K562 (cell line): ENCODE measurements at regions not wholly inside any gene's neighbourhood (a gene's known extent, or its start where the extent isn't known, plus 50 kb on each side); places are given as distances from the start of the nearest gene placed in this dataset.

Source experiments
- ATAC-seq: fragments of 200-7000 bp; cut with Tn5 transposase; 3 replicates; pipeline ENCODE4 v1.9.1; 2020; ENCODE audit warnings: moderate library complexity
- BruUV-seq: library from RNA; stranded (reverse); fragments of 400-500 nt; replicated peaks from 2 replicates; lab custom pipeline; 2021; lab: Mats Ljungman, UMichigan
- CTCF ChIA-PET: fragments of 300-600 bp; formaldehyde crosslinking; extraction: SDS; loops from one replicate; lab custom pipeline; 2021; ENCODE audit warnings: low intra/inter-chr PET ratio; lab: Yijun Ruan, JAX
- POLR2A ChIA-PET: fragments of 300-600, 350-650 bp; sonication (Branson Sonifier 250); formaldehyde crosslinking; extraction: SDS; loops from one replicate; lab custom pipeline; 2021; ENCODE audit warnings: antibody characterized with exemption, inconsistent platforms; lab: Yijun Ruan, JAX
- DNase-seq, 4 experiments: peaks; one replicate each; pipeline versions ENCODE4 v3.0.0 to v3.0.0-alpha.2; 2011 to 2018; ENCODE audit warnings: low spot score in 3 of 4, mixed read lengths in 3 of 4; ENCODE audit errors: extremely low read depth in 1 of 4
- FAIRE-seq: peaks from 2 replicates; lab custom pipeline; 2011; peaks lifted over from hg19 to GRCh38; lab: Jason Lieb, UNC
- H2AFZ ChIP-seq: 2 replicates; pipeline ENCODE4 v1.6.0; 2011; ENCODE audit warnings: low read depth, low read length, control low read depth, inconsistent platforms
- H3K27ac ChIP-seq: fragments of 200-600 bp; 3 replicates; pipeline ENCODE4 v1.8.0; 2011; ENCODE audit warnings: low read depth, mild to moderate bottlenecking, control low read depth, inconsistent platforms, low read length, moderate library complexity, mixed read lengths; ENCODE audit errors: extremely low read depth
- H3K27me3 ChIP-seq, 2 experiments: fragments of 300-600 bp in 1 of 2; 2 replicates in 1 of 2; 3 replicates in 1 of 2; pipeline versions ENCODE4 v1.6.0 to v1.8.0; 2011; ENCODE audit warnings: inconsistent platforms in 2 of 2, low read length in 2 of 2, mild to moderate bottlenecking in 1 of 2, mixed read lengths in 1 of 2, moderate library complexity in 1 of 2; ENCODE audit not compliant: control insufficient read depth in 2 of 2, insufficient read depth in 2 of 2
- H3K36me3 ChIP-seq: fragments of 300-600 bp; 3 replicates; pipeline ENCODE4 v1.8.0; 2011; ENCODE audit warnings: mild to moderate bottlenecking, low read length, inconsistent platforms; ENCODE audit not compliant: control insufficient read depth, insufficient read depth
- H3K4me1 ChIP-seq, 2 experiments: fragments of 200-600 bp in 1 of 2; replicated peaks in 1 of 2; 2 replicates in 1 of 2; 3 replicates in 1 of 2; pipeline versions ENCODE4 v1.5.1 to v1.8.0; 2011; ENCODE audit warnings: inconsistent platforms in 2 of 2, low read length in 2 of 2, mild to moderate bottlenecking in 1 of 2, mixed read lengths in 1 of 2, moderate library complexity in 1 of 2; ENCODE audit not compliant: control insufficient read depth in 2 of 2, insufficient read depth in 2 of 2
- H3K4me2 ChIP-seq: 2 replicates; pipeline ENCODE4 v1.6.1; 2011; ENCODE audit warnings: low read length, control low read depth, inconsistent platforms, mixed read lengths; ENCODE audit not compliant: insufficient read depth
- H3K4me3 ChIP-seq: fragments of 200-600 bp; sonication (generic), shearing (Covaris generic); 2 replicates; pipeline ENCODE4 v1.5.1; 2016; ENCODE audit warnings: control low read depth, inconsistent platforms
- H3K79me2 ChIP-seq: fragments of 200-600 bp; 3 replicates; pipeline ENCODE4 v1.8.0; 2011; ENCODE audit warnings: low read length, inconsistent platforms; ENCODE audit not compliant: control insufficient read depth, insufficient read depth
- H3K9ac ChIP-seq, 2 experiments: 2 replicates each; pipeline versions ENCODE4 v1.6.0 to v1.6.1; 2011; ENCODE audit warnings: low read depth in 2 of 2, low read length in 2 of 2, control low read depth in 1 of 2, inconsistent platforms in 1 of 2, mild to moderate bottlenecking in 1 of 2, mixed read lengths in 1 of 2; ENCODE audit not compliant: insufficient read depth in 1 of 2
- H3K9me1 ChIP-seq: one replicate; pipeline ENCODE4 v1.6.0; 2011; ENCODE audit warnings: inconsistent platforms, mild to moderate bottlenecking, low read length, moderate library complexity; ENCODE audit not compliant: control insufficient read depth, insufficient read depth
- H3K9me3 ChIP-seq: replicated peaks from 2 replicates; pipeline ENCODE4 v1.5.1; 2011; ENCODE audit warnings: low read depth, low read length, inconsistent platforms; ENCODE audit not compliant: control insufficient read depth, insufficient read depth
- H4K20me1 ChIP-seq: replicated peaks from 2 replicates; pipeline ENCODE4 v1.6.1; 2011; ENCODE audit warnings: low read length, inconsistent platforms, mixed read lengths; ENCODE audit not compliant: control insufficient read depth, insufficient read depth
- EHMT2 ChIP-seq: fragments of 450-650 bp; IDR thresholded peaks from 2 replicates; pipeline ENCODE4 v1.6.1; 2018; ENCODE audit warnings: antibody characterized with exemption
- WGBS: fragments of 100-300 bp; shearing (Covaris generic); methylation state at CpG from one replicate; pipeline ENCODE4 v1.1.6; 2016; ENCODE audit warnings: low coverage, mixed read lengths; ENCODE audit not compliant: insufficient coverage; ENCODE audit errors: missing lambda C conversion rate; 5-methylcytosine and 5-hydroxymethylcytosine counted together
- in situ Hi-C: fragments of 300-500 bp; cut with MboI; formaldehyde crosslinking; loops from 4 replicates; pipeline ENCODE4 v1.15.0; 2018; ENCODE audit warnings: inconsistent platforms, mixed read lengths
- intact Hi-C: fragments of 100-400 bp; cut with micrococcal nuclease; formaldehyde crosslinking; loops from 2 replicates; pipeline ENCODE4 v1.14.2; 2022
- TF ChIP-seq, protein P1 (sequence below): fragments of 250-450 bp; sonication (Bioruptor Pico); IDR thresholded peaks from 2 replicates; pipeline ENCODE4 v1.5.0; 2021; ENCODE audit warnings: mild to moderate bottlenecking, moderate library complexity
- TF ChIP-seq, protein P2 (sequence below): sonication (generic); IDR thresholded peaks from 2 replicates; pipeline ENCODE4 v1.6.1; 2016

DNA sequence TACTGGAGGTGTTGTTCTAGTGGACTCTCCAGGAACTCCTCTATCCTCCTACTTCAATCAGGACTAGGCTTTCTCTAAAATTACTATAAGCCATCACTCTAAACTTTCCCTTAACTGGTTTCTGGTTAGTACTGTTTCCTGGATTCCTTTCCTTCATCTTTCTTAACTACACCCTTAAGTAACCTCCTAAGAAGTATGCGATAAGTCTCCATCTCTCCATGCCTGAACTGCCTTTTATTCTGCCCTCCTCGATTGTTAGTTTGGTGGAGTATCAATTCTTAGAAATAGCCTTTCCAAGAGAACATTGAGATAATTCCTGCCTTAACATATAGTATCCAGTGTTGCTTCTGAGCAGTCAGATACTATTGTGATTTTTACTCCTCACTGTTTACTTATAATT, 162.9 kb upstream of the PDE4B start:
- Histone ChIP-seq H3K79me2 (no peaks in the 10 kb centered on the region), H3K9ac (0 out of 4 replicates have a peak overlapping the region, but pooled peaks of 1 of the 2 experiments have one; percentile 0), H3K27ac (peak overlapping the region; percentile 43; the same call in 1 of the 3 replicates), H3K9me3 (no peaks in the 10 kb centered on the region), H3K27me3 (no peaks in the 10 kb centered on the region), H3K9me1 (no peaks in the 10 kb centered on the region), H3K36me3 (peaks cover 40% of the 10 kb centered on the region), H3K4me2 (peak overlapping the region; percentile 36; the same call in 1 of the 2 replicates)
- POLR2A ChIA-PET, result no interaction called here
- BruUV-seq, result no TSS peak
- intact Hi-C loops, result no loop called here
- 21% methylated on average over 2 of the region's 2 CpGs for WGBS
- FAIRE-seq (no peak), DNase-seq (peak in 2 of 4 experiments; percentile 7 to 18)
- in situ Hi-C loops, result no loop called here
- TF ChIP-seq, protein P1, sequence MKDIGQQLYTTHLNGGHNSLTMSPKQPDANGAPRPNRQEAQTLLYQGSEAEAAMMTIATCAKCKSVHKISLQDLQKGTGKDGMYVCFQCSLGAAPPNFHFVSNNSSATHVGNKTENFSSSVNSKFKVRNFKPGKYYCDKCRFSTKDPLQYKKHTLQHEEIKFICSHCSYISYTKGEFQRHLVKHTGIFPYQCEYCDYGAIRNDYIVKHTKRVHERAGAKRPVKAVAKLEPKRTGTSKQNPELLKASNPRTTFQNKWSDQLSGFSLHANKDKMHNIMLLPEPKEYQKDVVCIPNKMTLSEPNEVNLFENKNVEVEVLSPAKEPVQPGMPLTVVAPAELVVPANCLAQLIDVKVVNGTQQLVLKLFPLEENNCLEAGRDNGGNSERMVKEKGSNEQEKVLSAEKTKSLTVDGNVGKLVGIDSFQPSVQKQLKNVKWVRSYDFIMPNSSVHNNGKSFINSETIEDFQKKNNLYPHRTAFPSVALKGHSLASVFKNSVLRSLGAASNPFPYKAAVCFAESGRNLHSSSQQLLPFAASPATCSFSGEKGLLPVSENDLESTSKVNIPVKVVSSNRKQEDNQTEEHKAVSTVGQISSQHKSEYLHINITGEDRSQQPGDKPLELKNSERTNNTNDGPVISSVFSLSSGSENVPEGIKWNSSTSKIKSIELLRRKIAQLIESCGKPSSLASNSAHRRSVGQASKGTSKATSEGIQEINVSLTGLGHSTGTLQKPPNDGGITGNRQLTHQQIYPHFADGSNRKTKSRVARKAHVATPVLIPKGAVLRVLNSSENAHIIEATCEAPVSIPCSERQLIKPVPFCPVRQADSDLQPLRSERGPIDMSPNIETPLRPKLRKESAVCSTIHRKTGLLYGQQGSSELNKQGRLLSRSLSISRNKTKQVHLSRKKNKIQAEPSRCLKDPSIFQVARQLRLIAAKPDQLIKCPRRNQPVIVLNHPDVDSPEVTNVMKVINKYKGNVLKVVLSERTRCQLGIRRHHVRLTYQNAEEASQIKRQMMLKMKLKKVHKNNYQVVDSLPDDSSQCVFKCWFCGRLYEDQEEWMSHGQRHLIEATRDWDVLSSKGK (CRISPR knock-in tag), result no peak
- 0 out of 2 replicates have a peak, but pooled peaks have one; percentile 28 for TF ChIP-seq EHMT2
- TF ChIP-seq, protein P2, sequence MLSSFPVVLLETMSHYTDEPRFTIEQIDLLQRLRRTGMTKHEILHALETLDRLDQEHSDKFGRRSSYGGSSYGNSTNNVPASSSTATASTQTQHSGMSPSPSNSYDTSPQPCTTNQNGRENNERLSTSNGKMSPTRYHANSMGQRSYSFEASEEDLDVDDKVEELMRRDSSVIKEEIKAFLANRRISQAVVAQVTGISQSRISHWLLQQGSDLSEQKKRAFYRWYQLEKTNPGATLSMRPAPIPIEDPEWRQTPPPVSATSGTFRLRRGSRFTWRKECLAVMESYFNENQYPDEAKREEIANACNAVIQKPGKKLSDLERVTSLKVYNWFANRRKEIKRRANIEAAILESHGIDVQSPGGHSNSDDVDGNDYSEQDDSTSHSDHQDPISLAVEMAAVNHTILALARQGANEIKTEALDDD, result peak; percentile 56; the same call in 1 of the 2 replicates
- TF ChIP-seq, all 486 proteins: peak for 2
- Histone ChIP-seq H4K20me1 (no peaks in the 10 kb centered on the region), H3K4me3 (no peak overlapping the region), H2AFZ (peak overlapping the region; percentile 5; the same call in 1 of the 2 replicates), H3K4me1 (peaks cover 0 to 4% of the 10 kb centered on the region in 2 experiments; a peak in 3 of 5 replicates)
- CTCF ChIA-PET, result no interaction called here
- peak; percentile 61 for ATAC-seq
